Keratinocyte (primary cell): ENCODE measurements at regions not wholly inside any gene's neighbourhood (a gene's known extent, or its start where the extent isn't known, plus 50 kb on each side); places are given as distances from the start of the nearest gene placed in this dataset.

Experiments
- CTCF ChIP-seq, 3 experiments: IDR thresholded peaks in 1 of 3; conservative IDR thresholded peaks in 1 of 3; optimal IDR thresholded peaks in 1 of 3; 2 replicates in 2 of 3; 3 replicates in 1 of 3; pipeline versions ENCODE3 to v1.5.1; 2011; ENCODE audit warnings: low read length in 3 of 3, mild to moderate bottlenecking in 3 of 3, moderate library complexity in 2 of 3, control low read depth in 1 of 3, inconsistent platforms in 1 of 3; ENCODE audit not compliant: insufficient read depth in 2 of 3; ENCODE audit errors: extremely low read depth in 1 of 3
- EZH2 ChIP-seq: IDR thresholded peaks from one replicate; pipeline ENCODE4 v1.6.1; 2012; ENCODE audit warnings: inconsistent platforms, mild to moderate bottlenecking, low read length, moderate library complexity

GRCh38 chr2:21454839-21455238 is 331.1 kb downstream of the TDRD15 start:
- no peak for TF ChIP-seq CTCF (optimal IDR thresholded peaks at IDR 0.05 in 1 of 3, IDR thresholded peaks at IDR 0.05 in 1 of 3, conservative IDR thresholded peaks at IDR 0.05 in 1 of 3; ENCODE audit: extremely low read depth in 1 of 3, insufficient read depth in 2 of 3, low read length in 3 of 3)
- no peak for TF ChIP-seq EZH2
